ENCODE measurements at regions not wholly inside any gene's neighbourhood (a gene's known extent, or its start where the extent isn't known, plus 50 kb on each side); places are given as distances from the start of the nearest gene placed in this dataset.

GRCh38 chr2:16040271-16041010 lies 100.1 kb downstream of the MYCN start:
- ATAC-seq, result no peak

- no peak for ATAC-seq
Observed at GRCh38 chr2:16039823-16040222, 99.5 kb downstream of the MYCN start.

GRCh38 chr2:16039055-16039454 lies 98.7 kb downstream of the MYCN start:
- ATAC-seq, result no peak

- ATAC-seq, result no peak
Observed at GRCh38 chr2:16038621-16039020, 98.3 kb downstream of the MYCN start.

- ATAC-seq, result no peak
Observed at GRCh38 chr2:16037808-16038457, 97.6 kb downstream of the MYCN start.

GRCh38 chr2:16036951-16037350 lies 96.6 kb downstream of the MYCN start:
- ATAC-seq, result no peak

GRCh38 chr2:16035747-16036745 lies 95.7 kb downstream of the MYCN start:
- ATAC-seq, result no peak

- no peak for ATAC-seq
Observed at GRCh38 chr2:16034975-16035746, 94.8 kb downstream of the MYCN start.

GRCh38 chr2:16034151-16034974 lies 94.0 kb downstream of the MYCN start:
- ATAC-seq, result no peak

GRCh38 chr2:16033032-16033293 lies 92.6 kb downstream of the MYCN start:
- peak; percentile 22 for ATAC-seq

- no peak for ATAC-seq
Observed at GRCh38 chr2:16032282-16033031, 92.1 kb downstream of the MYCN start.

GRCh38 chr2:16031848-16032159 lies 91.5 kb downstream of the MYCN start:
- ATAC-seq, result peak; percentile 53

- no peak for ATAC-seq
Observed at GRCh38 chr2:16031058-16031847, 90.9 kb downstream of the MYCN start.

GRCh38 chr2:16030206-16031057 lies 90.1 kb downstream of the MYCN start:
- no peak for ATAC-seq

- ATAC-seq, result no peak
Observed at GRCh38 chr2:16028644-16029043, 88.3 kb downstream of the MYCN start.

GRCh38 chr2:16026816-16027501 lies 86.6 kb downstream of the MYCN start:
- no peak for ATAC-seq

GRCh38 chr2:16025876-16026640 lies 85.7 kb downstream of the MYCN start:
- ATAC-seq, result no peak
